Thyroid gland (tissue), 4 donors: ENCODE measurements at regions not wholly inside any gene's neighbourhood (a gene's known extent, or its start where the extent isn't known, plus 50 kb on each side); places are given as distances from the start of the nearest gene placed in this dataset.

ENCODE experiments used
- DNase-seq, 2 donors: peaks; one replicate each; pipeline ENCODE4 v3.0.0-alpha.2; 2019
- H3K27ac ChIP-seq, 3 donors: fragments of 200-600 bp; sonication (generic); 1 replicate in 2 of 3; 2 replicates in 1 of 3; pipeline ENCODE4 v1.5.1; 2016 to 2019; ENCODE audit warnings: mild to moderate bottlenecking in 1 of 3, moderate library complexity in 1 of 3
- H3K27me3 ChIP-seq: fragments of 200-600 bp; sonication (generic); one replicate; pipeline ENCODE4 v1.5.1; 2019
- H3K36me3 ChIP-seq, 2 donors: fragments of 200-600 bp; sonication (generic); one replicate each; pipeline ENCODE4 v1.5.1; 2016 to 2019
- H3K4me1 ChIP-seq, 2 donors: fragments of 200-600 bp; sonication (generic); one replicate each; pipeline ENCODE4 v1.5.1; 2017 to 2019
- H3K4me3 ChIP-seq, 3 donors: fragments of 200-600 bp; sonication (generic); replicated peaks in 1 of 3; 1 replicate in 2 of 3; 2 replicates in 1 of 3; pipeline ENCODE4 v1.5.1; 2016; ENCODE audit warnings: mild to moderate bottlenecking in 1 of 3
- H3K9me3 ChIP-seq: fragments of 200-600 bp; sonication (generic); one replicate; pipeline ENCODE4 v1.5.1; 2017
- CTCF ChIP-seq, 6 experiments: fragments of 200-600 bp in 3 of 6; fragments of 450-650 bp in 3 of 6; sonication (generic) in 3 of 6; IDR thresholded peaks; one replicate each; pipeline ENCODE4 v1.5.1; 2016 to 2019; ENCODE audit warnings: antibody characterized with exemption in 6 of 6, mild to moderate bottlenecking in 2 of 6, inconsistent platforms in 1 of 6, moderate library complexity in 1 of 6
- POLR2A ChIP-seq, 2 donors: fragments of 450-650 bp; IDR thresholded peaks; one replicate each; pipeline ENCODE4 v1.6.1; 2017; ENCODE audit warnings: antibody characterized with exemption in 2 of 2, mild to moderate bottlenecking in 2 of 2, moderate library complexity in 1 of 2
- WGBS, 2 donors: methylation state at CpG; one replicate each; pipeline ENCODE4 v1.1.5; 2017; 5-methylcytosine and 5-hydroxymethylcytosine counted together
- intact Hi-C: fragments of 100-400 bp; cut with DNase I; formaldehyde crosslinking; loops from one replicate; pipeline ENCODE4 v1.15.1; 2023

GRCh38 chr2:137846993-137847392 is 117.3 kb upstream of the HNMT start:
- DNase-seq: no peak
- intact Hi-C loops: no loop called here
- Histone ChIP-seq H3K4me1 (no peaks in the 10 kb centered on the region), H3K27ac (no peak overlapping the region), H3K4me3 (no peak overlapping the region), H3K27me3 (no peaks in the 10 kb centered on the region), H3K9me3 (no peaks in the 10 kb centered on the region), H3K36me3 (no peaks in the 10 kb centered on the region)
- 70 to 72% methylated on average over 2 of the region's 2 CpGs for WGBS, 2 donors
- TF ChIP-seq CTCF (IDR thresholded peaks at IDR 0.05) (no peak), POLR2A (IDR thresholded peaks at IDR 0.05) (no peak)

GRCh38 chr2:137847443-137847842 is 116.8 kb upstream of the HNMT start:
- Histone ChIP-seq H3K36me3 (no peaks in the 10 kb centered on the region), H3K9me3 (no peaks in the 10 kb centered on the region), H3K4me1 (no peaks in the 10 kb centered on the region), H3K27ac (no peak overlapping the region), H3K27me3 (no peaks in the 10 kb centered on the region), H3K4me3 (no peak overlapping the region)
- DNase-seq: no peak
- intact Hi-C loops: no loop called here
- no peak for TF ChIP-seq CTCF (IDR thresholded peaks at IDR 0.05)
- no peak for TF ChIP-seq POLR2A (IDR thresholded peaks at IDR 0.05)

- 23 to 28% methylated on average over 3 of the region's 3 CpGs for WGBS, 2 donors
- Histone ChIP-seq H3K27me3 (no peaks in the 10 kb centered on the region), H3K9me3 (no peaks in the 10 kb centered on the region), H3K36me3 (no peaks in the 10 kb centered on the region), H3K4me3 (no peak overlapping the region), H3K4me1 (peaks cover 0 to 7% of the 10 kb centered on the region in 2 donors), H3K27ac (no peak overlapping the region)
- intact Hi-C loops: no loop called here
- TF ChIP-seq CTCF (IDR thresholded peaks at IDR 0.05) (no peak), POLR2A (IDR thresholded peaks at IDR 0.05) (no peak)
- DNase-seq: peak in 1 of 2 donors; percentile 10
Observed at GRCh38 chr2:137857881-137858280, 106.4 kb upstream of the HNMT start.

- DNase-seq: no peak
- WGBS, 2 donors: 85 to 94% methylated on average over 2 of the region's 2 CpGs
- no peaks in the 10 kb centered on the region for H3K36me3 ChIP-seq
- no peak for TF ChIP-seq POLR2A (IDR thresholded peaks at IDR 0.05)
- no peak for TF ChIP-seq CTCF (IDR thresholded peaks at IDR 0.05)
- intact Hi-C loops: no loop called here
- no peaks in the 10 kb centered on the region for H3K27me3 ChIP-seq
- no peaks in the 10 kb centered on the region for H3K9me3 ChIP-seq
- no peak overlapping the region for H3K4me3 ChIP-seq
- peaks cover 0 to 7% of the 10 kb centered on the region in 2 donors for H3K4me1 ChIP-seq
- no peak overlapping the region for H3K27ac ChIP-seq
Observed at GRCh38 chr2:137862651-137863050, 101.6 kb upstream of the HNMT start.

GRCh38 chr2:137865954-137866540 is 98.2 kb upstream of the HNMT start:
- Histone ChIP-seq H3K27ac (no peak overlapping the region), H3K4me1 (no peaks in the 10 kb centered on the region), H3K4me3 (no peak overlapping the region), H3K9me3 (no peaks in the 10 kb centered on the region), H3K36me3 (no peaks in the 10 kb centered on the region), H3K27me3 (no peaks in the 10 kb centered on the region)
- 23% methylated on average over 2 of the region's 2 CpGs for WGBS, 2 donors
- intact Hi-C loops: no loop called here
- peak; percentile 20 to 50 for DNase-seq
- TF ChIP-seq CTCF (IDR thresholded peaks at IDR 0.05): peak in 5 of 6 experiments; percentile 1 to 45 (median 28)
- TF ChIP-seq POLR2A (IDR thresholded peaks at IDR 0.05): no peak
